ENCODE measurements at regions not wholly inside any gene's neighbourhood (a gene's known extent, or its start where the extent isn't known, plus 50 kb on each side); places are given as distances from the start of the nearest gene placed in this dataset.

GRCh38 chr12:65695113-65695865, 129.0 kb upstream of the HMGA2 start:
- TF ChIP-seq CTCF (IDR thresholded peaks at IDR 0.05; ENCODE audit: poor library complexity) (no peak), EZH2phosphoT487 (IDR thresholded peaks at IDR 0.05; ENCODE audit: low read depth, severe bottlenecking, unreplicated experiment) (no peak), EZH2 (IDR thresholded peaks at IDR 0.05; ENCODE audit: borderline replicate concordance) (no peak)

Data from hepatocyte (in vitro differentiated cells).